ENCODE measurements at regions not wholly inside any gene's neighbourhood (a gene's known extent, or its start where the extent isn't known, plus 50 kb on each side); places are given as distances from the start of the nearest gene placed in this dataset.
"Not testable (repeated sequence)": the region's sequence is repeated elsewhere in the genome, so short reads cannot be mapped to it uniquely, and the experiment has no call there.

DNA sequence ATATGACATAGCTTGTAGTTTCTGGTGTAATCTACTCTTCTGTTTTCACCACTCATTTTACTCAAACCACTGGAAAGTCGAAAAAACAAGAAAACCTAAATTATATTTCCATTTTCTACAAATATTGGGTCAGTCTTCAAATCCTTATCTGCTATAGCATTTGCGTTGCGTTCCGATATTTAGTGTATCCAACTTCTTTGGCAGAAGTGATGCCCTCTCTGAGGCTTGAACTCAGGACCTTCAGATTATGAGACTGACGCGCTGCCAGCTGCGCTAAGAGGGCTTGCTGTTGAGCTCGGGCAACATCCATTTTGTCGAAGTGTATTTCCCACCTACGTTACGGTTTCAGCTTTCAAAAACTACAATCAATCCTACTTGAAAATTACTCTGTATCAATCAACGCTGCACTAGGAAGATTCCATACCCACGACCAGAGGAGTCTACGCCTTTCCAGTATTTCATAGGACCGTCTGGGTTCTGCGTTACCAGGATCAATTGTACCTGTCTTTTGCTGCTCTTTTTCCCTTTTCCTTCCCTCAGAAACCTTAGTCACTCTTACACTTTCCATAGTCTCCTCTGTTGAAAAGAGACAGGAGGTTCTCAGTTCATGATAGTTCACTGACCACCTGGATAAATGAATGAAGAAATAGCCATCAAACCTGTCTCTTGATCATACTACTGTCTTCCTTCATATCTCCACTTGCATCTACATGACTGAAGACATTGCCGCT lies 140.5 kb upstream of the ZNF322 start:
- not testable (repeated sequence) for DNase-seq

DNA sequence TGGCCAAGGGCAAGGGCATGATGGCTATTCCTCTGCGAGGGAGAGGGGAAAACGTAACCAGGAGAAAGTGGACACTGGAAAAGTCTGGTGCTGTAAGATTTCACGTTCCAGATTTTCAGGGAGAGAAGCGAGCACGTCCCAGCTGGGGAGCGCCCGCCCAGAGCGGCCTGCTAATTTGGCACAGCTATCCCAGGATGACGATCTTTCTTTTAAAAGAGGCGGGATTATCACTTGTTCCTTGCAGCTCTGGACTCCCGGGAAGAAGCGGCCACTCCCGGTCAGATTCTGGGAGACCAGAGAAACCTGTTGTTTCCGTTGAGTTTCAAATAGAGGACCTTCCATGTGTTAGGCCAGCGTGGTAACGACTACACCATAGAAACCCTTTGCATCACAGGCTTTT lies 144.2 kb upstream of the ZNF322 start:
- DNase-seq = not testable (repeated sequence)

DNA sequence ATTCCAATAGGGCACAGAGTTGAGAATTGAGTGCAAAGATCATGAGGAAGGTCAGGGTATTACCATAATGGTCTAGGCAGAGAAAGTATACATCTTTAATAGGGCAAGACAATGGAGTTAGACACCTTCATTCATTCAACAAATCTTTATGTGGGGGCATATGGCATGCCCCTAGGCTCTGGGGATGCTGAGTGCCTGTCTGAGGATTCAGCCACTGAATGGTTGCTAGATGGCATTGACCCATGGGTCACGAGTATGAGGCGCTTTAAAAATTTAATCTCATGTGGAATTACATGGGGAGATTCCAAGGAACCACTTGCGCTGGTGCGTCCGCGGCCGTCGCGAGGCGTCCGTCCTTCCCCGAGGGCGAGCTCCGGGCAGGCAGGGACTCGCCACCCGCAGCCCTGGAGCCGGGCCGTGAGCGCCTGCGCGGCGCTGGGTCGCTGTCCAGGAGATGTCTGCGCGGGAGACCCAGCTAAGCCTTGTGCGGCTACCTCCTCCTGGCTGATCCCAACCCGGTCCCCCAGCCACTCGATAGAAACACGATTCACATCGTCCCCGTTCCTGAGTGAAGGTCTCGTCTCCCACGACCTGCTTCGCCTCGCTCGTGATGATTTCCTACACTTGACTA lies 152.1 kb upstream of the ZNF322 start:
- DNase-seq = not testable (repeated sequence)

DNA sequence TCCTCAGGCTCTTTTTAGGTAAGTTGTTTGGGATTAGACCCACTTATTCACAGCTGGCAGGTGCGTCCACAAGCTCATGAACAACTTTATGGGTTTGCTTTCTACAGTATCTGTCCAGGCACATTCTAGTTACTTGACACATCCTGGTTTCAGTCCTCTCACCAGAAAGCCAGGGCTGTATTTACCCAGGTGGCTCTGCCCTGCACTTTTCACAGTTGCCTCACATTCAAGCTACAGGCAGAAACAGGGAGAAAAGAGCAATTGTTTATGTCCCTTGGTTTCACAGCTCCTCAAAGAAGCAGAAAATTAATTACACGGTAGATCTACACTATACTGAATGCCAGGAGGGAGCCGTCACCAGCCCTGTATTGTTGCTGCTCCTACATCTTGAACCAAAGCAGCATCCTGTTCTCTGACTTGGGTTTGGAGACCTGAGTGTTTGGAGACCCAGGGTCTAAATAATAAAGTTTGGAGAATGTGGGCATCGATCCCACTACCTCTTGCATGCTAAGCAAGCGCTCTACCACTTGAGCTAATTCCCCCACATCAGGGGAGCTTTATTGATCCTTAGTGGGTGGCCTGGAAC lies 159.2 kb upstream of the ZNF322 start:
- DNase-seq = not testable (repeated sequence)

GRCh38 chr6:26827965-26828364 lies 168.4 kb upstream of the ZNF322 start:
- not testable (repeated sequence) for DNase-seq

GRCh38 chr6:26829480-26829879 lies 169.9 kb upstream of the ZNF322 start:
- DNase-seq = not testable (repeated sequence)

- not testable (repeated sequence) for DNase-seq
Observed at GRCh38 chr6:26830992-26831391, 171.4 kb upstream of the ZNF322 start.

GRCh38 chr6:26835707-26836106 lies 176.2 kb upstream of the ZNF322 start:
- DNase-seq = not testable (repeated sequence)

- not testable (repeated sequence) for DNase-seq
Observed at GRCh38 chr6:26836657-26837056, 177.1 kb upstream of the ZNF322 start.

GRCh38 chr6:26844823-26845222 lies 185.3 kb upstream of the ZNF322 start:
- not testable (repeated sequence) for DNase-seq

DNA sequence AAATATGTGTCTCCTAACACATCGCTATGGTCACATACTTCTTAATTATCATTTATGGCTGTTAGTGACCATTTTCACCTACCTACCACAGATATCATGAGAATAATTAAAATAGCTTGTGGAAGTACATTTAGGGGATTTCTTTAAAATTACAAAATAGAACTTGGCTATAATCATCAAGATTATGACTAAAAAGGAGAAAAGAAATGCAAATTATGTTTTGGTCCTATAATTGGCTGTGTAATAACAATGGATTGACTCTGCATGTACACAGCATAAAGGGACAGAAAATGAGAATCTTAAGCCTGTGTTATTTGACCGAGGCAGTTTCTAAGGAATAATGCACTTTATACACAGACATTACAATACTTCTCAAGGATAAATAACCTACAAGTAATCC lies 197.7 kb upstream of the ZNF322 start:
- not testable (repeated sequence) for DNase-seq

DNA sequence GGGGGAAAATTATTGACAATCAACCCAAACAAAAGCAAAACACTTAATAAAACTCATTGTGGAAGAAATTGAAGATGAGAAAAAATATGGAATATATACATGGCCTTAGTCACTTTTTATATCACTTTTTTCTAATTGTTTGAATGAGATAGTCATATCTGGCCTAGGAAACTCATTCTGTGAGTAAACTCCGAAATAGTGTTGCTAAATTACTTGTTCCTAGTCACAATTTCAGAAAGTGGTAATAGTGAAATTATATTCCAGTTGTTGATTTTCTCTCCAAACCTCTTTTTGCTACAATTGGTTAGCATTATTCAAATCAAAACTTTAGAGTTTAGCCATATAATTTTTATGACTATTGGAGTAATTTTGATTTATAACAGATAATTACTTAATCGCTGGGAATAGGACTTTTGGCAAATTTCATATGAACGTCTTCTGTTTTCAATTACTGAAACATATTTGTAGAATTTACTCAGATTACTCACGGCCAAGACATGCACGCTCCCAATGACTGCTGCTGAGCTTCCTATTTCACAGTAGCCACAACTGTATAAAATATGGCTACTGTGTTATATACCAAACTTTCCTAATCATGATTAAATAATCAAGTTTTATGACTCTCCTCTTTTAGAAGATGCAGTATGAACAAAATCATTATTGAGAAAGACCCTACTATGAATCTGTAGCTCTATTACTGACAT lies 199.7 kb upstream of the ZNF322 start:
- DNase-seq = not testable (repeated sequence)

- not testable (repeated sequence) for DNase-seq
Observed at GRCh38 chr6:26859771-26860163, 200.2 kb upstream of the ZNF322 start.

DNA sequence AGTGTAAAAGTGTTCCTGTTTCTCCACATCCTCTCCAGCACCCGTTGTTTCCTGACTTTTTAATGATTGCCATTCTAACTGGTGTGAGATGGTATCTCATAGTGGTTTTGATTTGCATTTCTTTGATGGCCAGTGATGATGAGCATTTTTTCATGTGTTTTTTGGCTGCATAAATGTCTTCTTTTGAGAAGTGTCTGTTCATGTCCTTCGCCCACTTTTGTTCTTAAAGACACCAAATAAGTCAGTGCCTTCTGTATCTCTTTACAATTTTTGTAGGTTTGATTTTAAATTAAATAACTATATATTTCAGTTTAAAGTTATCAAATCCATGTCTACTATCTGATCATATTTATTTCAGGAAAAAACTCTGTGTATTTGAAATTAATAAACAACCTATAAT lies 202.4 kb upstream of the ZNF322 start:
- DNase-seq = not testable (repeated sequence)

GRCh38 chr6:26863641-26864040 lies 204.1 kb upstream of the ZNF322 start:
- DNase-seq = not testable (repeated sequence)

- not testable (repeated sequence) for DNase-seq
Observed at GRCh38 chr6:26898785-26899184, 239.2 kb upstream of the ZNF322 start.

DNA sequence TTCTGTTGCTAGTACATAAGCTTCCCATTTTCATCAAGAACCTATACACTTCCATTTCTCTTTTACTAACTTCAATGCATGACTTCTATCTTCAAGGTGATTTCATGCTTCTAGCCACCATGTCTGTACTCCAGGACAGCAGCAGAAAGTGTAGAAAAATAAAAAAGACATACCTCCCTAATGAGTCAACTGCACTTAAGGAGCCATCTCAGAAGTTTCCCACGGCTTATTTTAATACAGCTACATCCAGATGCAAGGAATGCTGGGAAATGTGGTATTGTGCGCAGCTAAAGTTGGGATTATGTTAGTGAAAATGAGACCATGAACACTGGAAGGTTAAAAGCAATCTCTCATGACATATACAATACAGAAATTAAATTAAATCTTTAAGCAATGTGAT lies 264.7 kb upstream of the ZNF322 start:
- DNase-seq = not testable (repeated sequence)

- not testable (repeated sequence) for DNase-seq
Observed at GRCh38 chr6:26928190-26928589, 268.6 kb upstream of the ZNF322 start.

DNA sequence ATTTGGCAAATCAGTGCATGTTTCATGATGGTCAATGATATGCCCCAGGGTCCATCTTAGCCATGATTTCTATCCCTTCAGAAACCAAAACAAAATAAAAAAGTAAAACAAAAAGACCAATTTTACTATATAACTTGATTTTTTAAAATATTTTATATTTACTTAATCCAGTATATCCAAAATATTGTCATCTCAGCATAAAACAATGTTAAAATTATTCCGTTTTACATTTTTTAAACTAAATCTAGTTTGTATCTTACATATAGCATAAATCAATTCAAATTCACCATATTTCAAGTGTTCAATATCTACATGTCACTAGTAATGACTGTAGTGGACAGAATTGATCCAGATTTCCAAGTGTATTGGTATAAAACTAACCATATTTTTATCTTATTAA lies 277.7 kb upstream of the ZNF322 start:
- DNase-seq = not testable (repeated sequence)

DNA sequence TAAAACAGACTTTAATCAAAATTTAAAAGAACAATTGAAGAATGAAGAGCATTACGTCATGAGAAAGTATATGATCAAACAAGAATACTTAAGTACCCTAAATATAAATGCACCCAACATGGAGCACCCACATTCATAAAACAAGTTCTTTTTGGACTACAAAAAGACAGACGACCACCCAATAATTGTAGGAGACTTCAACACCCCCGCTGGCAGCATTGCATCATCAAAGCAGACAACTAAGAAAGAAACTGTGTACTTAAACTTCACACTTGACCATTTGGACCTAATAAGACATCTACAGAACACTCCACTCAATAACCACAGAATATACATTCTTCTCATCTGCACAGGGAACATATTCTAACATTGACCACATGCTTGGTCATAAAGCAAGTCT lies 291.7 kb upstream of the ZNF322 start:
- DNase-seq = not testable (repeated sequence)

DNA sequence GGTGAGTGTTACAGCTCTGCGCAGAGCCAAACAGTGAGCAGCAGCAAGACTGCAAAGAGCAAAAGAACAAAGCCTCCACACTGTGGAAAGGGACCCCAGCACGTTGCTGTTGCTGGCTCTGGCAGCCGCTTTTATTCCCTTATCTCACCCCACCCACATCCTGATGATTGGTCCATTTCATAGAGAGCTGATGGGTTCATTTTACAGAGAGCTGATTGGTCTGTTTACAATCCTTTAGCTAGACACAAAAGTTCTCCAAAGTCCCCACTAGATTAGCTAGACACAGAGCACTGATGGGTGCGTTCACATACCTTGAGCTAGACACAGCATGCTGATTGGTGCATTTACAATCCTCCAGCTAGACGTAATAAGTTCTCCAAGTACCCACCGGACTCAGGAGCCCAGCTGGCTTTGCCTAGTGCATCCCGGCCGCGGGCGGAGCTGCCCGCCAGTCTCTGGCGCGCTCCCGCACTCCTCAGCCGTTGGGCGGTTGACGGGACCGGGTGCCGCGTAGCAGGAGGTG lies 291.4 kb upstream of the PRSS16 start:
- DNase-seq = peak; percentile 58

DNA sequence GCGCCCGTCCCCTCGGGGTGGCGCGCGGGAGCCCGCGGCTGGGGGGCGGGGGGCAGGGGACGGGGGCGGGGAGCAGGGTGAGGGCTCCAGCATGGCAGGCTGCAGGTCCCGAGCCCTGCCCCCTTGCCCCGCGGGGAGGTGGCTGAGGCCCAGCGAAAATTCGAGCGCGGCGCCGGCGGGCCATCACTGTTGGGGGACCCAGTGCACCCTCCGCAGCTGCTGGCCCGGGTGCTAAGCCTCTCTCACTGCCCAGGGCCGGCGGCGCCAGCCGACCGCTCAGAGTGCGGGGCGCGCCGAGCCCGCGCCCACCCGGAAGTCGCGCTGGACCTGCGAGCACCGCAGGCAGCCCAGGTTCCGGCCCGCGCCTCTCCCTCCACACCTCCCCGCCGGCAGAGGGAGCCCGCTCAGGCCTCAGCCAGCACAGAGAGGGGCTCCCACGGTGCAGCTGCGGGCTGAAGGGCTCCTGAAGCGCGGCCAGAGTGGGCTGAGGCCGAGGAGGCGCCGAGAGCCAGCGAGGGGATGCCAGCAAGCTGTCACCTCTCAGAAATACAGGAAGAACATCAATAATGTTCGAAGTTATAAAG lies 290.8 kb upstream of the PRSS16 start:
- peak; percentile 87 for DNase-seq

Measured in activated CD4-positive, alpha-beta T cell treated with anti-CD3 and anti-CD28 coated beads for 48 hours (primary cell).